GM10266 (cell line): ENCODE measurements at regions not wholly inside any gene's neighbourhood (a gene's known extent, or its start where the extent isn't known, plus 50 kb on each side); places are given as distances from the start of the nearest gene placed in this dataset.

Experiments
- DNase-seq: peaks from one replicate; pipeline ENCODE4 v3.0.0; 2012; ENCODE audit errors: extremely low spot score
- CTCF ChIP-seq: IDR thresholded peaks from 2 replicates; pipeline ENCODE4 v1.5.1; 2012; ENCODE audit warnings: mild to moderate bottlenecking, low read depth; ENCODE audit not compliant: control insufficient read depth, insufficient read depth; ENCODE audit errors: missing control alignments

DNA sequence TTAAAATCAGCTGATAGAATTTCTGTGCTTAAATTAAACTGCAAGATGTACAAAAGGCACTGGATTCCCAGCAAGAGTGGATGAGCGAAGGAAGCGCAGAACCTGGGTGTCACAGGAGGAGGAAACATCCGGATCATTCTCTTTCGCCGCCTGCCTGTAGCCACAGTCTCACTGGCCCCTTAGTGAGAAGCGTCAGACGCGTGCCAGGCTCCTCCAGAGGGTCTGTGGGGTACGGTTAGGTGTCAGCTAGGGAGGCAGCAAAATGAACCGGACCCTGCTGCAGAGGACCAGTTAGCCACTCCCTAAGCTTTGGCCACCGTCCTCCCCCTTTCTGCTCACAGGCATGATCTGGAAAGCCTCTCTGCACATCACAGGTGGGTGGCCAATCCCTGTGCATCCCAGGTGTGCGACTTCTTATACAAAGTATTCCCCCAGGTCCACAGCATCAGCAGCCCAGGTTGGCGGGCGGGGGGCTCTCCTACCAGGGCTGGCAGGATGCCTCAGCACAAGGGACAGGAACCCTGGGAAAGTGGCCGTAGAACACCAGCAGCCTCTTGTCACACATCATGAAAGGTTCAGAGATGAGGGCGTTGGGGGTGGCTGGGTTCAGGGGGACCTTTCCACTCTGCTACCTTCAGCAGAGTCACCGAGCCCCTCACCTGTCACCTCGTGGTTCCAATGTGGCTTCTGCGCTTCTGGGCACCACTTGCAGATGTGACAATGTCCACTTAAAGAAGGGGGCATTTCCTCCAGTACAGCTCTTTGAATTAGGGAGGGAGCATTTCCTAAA, 61.1 kb upstream of the SLC66A3 start:
- DNase-seq, result no peak
- TF ChIP-seq CTCF, result no peak

- DNase-seq, result no peak
- no peak for TF ChIP-seq CTCF
Observed at GRCh38 chr2:11096591-11096990, 58.7 kb upstream of the SLC66A3 start.

DNA sequence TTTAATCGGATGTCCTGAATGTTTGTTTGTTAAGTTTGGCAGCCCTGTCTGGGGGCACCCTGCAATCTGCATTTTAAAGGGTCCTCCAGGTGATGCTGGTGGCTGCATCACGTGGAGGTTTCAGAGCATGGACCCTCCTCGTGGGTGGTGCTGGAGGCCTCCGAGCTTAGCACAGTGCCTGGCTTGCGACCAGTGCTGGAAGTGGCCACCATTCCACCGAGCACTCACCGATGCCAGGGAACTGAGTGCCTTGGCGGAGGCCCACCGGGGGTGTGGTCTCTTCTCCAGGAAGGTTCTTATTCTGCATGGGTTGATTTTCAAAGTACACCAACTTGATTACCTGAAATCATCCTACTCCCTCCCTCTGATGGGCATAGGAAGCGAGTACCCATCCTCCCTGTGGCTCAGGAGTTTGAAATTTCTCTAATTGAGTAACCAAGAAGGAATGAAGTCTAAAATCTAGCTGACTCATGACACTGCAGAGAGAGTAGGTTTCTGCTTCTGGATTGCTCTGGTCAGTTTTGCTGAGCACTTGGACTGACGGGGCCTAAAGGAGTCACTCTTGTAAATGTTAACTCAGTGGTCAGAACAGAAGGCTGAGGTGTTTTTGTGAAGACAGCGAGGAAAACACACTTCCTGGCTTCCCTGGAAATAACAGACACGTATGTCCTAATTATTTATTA, 58.1 kb upstream of the SLC66A3 start:
- DNase-seq, result no peak
- TF ChIP-seq CTCF, result no peak

GRCh38 chr2:11097854-11098387, 57.3 kb upstream of the SLC66A3 start:
- no peak for TF ChIP-seq CTCF
- DNase-seq, result no peak

DNA sequence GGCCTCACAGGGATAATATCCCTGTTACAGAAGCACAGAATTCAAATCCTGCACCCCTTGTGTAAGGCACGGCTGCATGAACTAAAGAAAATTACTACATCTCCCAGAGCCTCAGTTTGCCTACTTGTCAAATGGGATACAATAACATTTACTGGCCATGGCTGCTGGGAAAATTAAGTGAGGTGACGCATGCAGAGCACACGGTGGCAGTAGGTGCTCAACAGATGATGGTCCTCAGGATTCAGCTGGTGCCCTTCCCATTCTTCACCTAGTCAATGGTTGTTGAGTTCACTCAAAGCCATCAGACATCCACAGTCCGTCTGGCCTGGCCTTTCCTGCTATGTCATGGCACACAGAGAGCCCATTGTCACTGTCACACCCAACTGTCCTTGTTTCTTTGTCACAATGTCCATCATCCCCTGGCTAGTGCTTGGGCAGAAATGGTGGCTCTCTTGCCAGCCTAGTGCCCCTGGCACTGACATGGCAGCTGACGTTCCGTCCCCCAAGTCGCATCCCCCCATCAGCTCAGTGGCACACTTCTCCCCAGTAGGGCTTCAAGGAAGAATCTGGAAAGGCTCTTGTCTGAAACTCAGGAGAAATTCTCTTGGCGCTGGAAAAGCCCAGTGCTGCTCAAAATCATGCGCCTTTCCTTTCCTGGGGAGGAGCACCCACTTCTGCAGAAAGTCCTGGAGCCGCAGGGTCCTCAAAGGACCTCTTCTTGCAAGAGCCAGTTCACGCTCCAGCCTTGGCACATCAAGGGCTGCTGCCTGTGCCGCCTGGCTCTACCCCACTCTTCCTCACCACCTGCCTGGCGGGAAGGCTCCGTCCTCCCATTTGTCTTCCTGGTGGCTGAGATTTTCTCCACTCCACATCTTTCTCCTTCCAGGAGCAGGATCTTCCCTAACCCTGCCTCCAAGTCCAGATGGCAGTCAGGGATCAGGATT, 55.9 kb upstream of the SLC66A3 start:
- TF ChIP-seq CTCF, result no peak
- no peak for DNase-seq

GRCh38 chr2:11100130-11100529, 55.1 kb upstream of the SLC66A3 start:
- DNase-seq, result no peak
- no peak for TF ChIP-seq CTCF
